KMS-11 (cell line): ENCODE measurements at regions not wholly inside any gene's neighbourhood (a gene's known extent, or its start where the extent isn't known, plus 50 kb on each side); places are given as distances from the start of the nearest gene placed in this dataset.

Experiments used
- H2AFZ ChIP-seq: fragments of 200-600 bp; sonication (generic); 2 replicates; pipeline ENCODE4 v1.6.1; 2016; ENCODE audit warnings: antibody characterized with exemption, mixed run types, low read depth
- H3K27ac ChIP-seq: fragments of 200-600 bp; sonication (generic); 2 replicates; pipeline ENCODE4 v1.6.1; 2016; ENCODE audit warnings: mild to moderate bottlenecking, mixed run types
- H3K27me3 ChIP-seq: fragments of 200-600 bp; sonication (generic); 2 replicates; pipeline ENCODE4 v1.6.1; 2017; ENCODE audit warnings: mild to moderate bottlenecking, low read depth, mixed run types, moderate library complexity; ENCODE audit not compliant: insufficient read depth
- H3K36me3 ChIP-seq: fragments of 200-600 bp; sonication (generic); 2 replicates; pipeline ENCODE4 v1.6.1; 2017; ENCODE audit warnings: mild to moderate bottlenecking, mixed run types; ENCODE audit not compliant: insufficient read depth
- H3K4me1 ChIP-seq: fragments of 200-600 bp; sonication (generic); 2 replicates; pipeline ENCODE4 v1.6.1; 2016; ENCODE audit warnings: mild to moderate bottlenecking, low read depth, mixed run types; ENCODE audit not compliant: poor library complexity, severe bottlenecking
- H3K4me2 ChIP-seq: fragments of 200-600 bp; sonication (generic); 2 replicates; pipeline ENCODE4 v1.7.0; 2016; ENCODE audit warnings: mild to moderate bottlenecking, mixed run types
- H3K4me3 ChIP-seq: fragments of 200-600 bp; sonication (generic); IDR thresholded peaks from 2 replicates; pipeline ENCODE4 v1.6.1; 2017; ENCODE audit warnings: low read depth, low read length, mixed read lengths; ENCODE audit not compliant: insufficient read depth
- H3K79me2 ChIP-seq: fragments of 200-600 bp; sonication (generic); 2 replicates; pipeline ENCODE4 v1.6.1; 2016; ENCODE audit warnings: low read depth, mixed run types; ENCODE audit not compliant: insufficient read depth
- H3K9ac ChIP-seq: fragments of 200-600 bp; sonication (generic); 2 replicates; pipeline ENCODE4 v1.6.1; 2016; ENCODE audit warnings: mild to moderate bottlenecking, mixed run types
- H4K20me1 ChIP-seq: fragments of 200-600 bp; sonication (generic); 2 replicates; pipeline ENCODE4 v1.6.1; 2016; ENCODE audit warnings: mild to moderate bottlenecking, mixed run types; ENCODE audit not compliant: insufficient read depth
- TF ChIP-seq, protein P1 (sequence below): fragments of 200-600 bp; sonication (generic); conservative IDR thresholded peaks from 2 replicates; pipeline ENCODE4 v1.6.1; 2017; ENCODE audit warnings: low read depth, mild to moderate bottlenecking, antibody characterized with exemption, low read length, moderate library complexity, mixed read lengths

DNA sequence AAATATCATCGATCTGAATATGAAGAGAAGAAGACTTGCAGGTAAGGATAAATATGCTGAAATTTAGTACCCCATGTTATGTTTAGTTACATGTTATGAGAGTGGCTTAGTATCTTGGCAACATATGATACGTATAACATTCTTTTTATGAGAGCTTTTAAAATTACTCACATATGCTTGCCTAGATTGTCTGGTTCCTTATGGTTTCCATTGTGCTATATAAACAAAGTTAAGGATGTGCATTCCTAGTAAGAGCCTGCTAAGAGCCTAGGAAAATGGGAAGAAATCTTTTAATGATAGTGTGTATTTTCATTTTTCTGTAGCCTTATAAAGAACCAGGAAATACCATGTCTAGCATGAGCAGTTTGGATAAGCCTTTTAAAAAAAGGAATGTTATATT is 112.0 kb upstream of the KCNN2 start:
- Histone ChIP-seq H4K20me1 (no peaks in the 10 kb centered on the region), H2AFZ (no peak overlapping the region), H3K79me2 (no peaks in the 10 kb centered on the region), H3K27ac (no peak overlapping the region), H3K36me3 (no peaks in the 10 kb centered on the region), H3K9ac (no peak overlapping the region), H3K4me3 (no peak overlapping the region), H3K4me1 (no peaks in the 10 kb centered on the region), H3K27me3 (no peaks in the 10 kb centered on the region), H3K4me2 (no peak overlapping the region)
- TF ChIP-seq, protein P1, sequence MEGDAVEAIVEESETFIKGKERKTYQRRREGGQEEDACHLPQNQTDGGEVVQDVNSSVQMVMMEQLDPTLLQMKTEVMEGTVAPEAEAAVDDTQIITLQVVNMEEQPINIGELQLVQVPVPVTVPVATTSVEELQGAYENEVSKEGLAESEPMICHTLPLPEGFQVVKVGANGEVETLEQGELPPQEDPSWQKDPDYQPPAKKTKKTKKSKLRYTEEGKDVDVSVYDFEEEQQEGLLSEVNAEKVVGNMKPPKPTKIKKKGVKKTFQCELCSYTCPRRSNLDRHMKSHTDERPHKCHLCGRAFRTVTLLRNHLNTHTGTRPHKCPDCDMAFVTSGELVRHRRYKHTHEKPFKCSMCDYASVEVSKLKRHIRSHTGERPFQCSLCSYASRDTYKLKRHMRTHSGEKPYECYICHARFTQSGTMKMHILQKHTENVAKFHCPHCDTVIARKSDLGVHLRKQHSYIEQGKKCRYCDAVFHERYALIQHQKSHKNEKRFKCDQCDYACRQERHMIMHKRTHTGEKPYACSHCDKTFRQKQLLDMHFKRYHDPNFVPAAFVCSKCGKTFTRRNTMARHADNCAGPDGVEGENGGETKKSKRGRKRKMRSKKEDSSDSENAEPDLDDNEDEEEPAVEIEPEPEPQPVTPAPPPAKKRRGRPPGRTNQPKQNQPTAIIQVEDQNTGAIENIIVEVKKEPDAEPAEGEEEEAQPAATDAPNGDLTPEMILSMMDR: no peak

DNA sequence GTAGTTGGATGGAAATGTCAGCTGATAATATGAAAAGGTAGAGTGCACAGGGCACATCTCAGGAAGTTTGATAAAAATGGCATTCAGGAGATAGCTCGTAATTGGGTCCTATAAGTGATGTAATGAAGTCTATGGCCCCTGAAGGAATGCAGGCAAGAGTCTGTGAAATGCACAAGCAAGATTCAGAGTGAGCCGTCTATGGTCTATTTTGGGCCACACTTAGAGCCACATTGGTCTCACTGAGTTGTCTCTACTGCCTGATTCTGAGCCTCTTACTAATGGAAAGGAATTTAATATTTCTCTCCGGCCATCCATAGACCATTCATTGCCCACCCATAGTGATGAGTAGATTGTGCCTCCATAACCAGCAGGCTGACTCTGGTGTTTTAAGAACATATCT is 111.3 kb upstream of the KCNN2 start:
- Histone ChIP-seq H3K4me3 (no peak overlapping the region), H3K4me1 (no peaks in the 10 kb centered on the region), H3K79me2 (no peaks in the 10 kb centered on the region), H3K36me3 (no peaks in the 10 kb centered on the region), H2AFZ (no peak overlapping the region), H3K9ac (no peak overlapping the region), H4K20me1 (no peaks in the 10 kb centered on the region), H3K27me3 (no peaks in the 10 kb centered on the region), H3K27ac (no peak overlapping the region), H3K4me2 (no peak overlapping the region)
- TF ChIP-seq, protein P1: no peak

DNA sequence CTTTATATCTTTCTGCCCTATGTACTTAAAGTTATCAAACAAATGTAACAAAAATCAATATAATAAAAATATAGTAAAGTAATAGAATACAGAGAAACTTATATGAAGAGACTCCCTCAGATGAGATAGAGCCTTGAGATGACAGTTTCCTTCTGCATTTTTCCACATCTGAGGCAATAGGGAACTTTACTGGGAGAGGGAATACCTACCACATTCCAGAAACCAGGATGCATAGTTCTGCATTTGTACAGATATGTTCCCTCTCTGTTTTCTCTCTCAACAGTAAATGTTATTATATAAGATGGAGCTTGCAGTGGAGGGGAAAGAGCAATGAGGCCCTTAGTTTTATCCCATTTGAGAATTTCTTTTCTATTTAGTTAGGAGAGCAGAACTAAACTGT is 109.6 kb upstream of the KCNN2 start:
- H3K27ac ChIP-seq: no peak overlapping the region
- no peak overlapping the region for H2AFZ ChIP-seq
- H3K79me2 ChIP-seq: no peaks in the 10 kb centered on the region
- H3K27me3 ChIP-seq: no peaks in the 10 kb centered on the region
- no peak overlapping the region for H3K4me3 ChIP-seq
- H3K9ac ChIP-seq: no peak overlapping the region
- TF ChIP-seq, protein P1: no peak
- no peaks in the 10 kb centered on the region for H4K20me1 ChIP-seq
- H3K36me3 ChIP-seq: no peaks in the 10 kb centered on the region
- no peaks in the 10 kb centered on the region for H3K4me1 ChIP-seq
- H3K4me2 ChIP-seq: no peak overlapping the region

DNA sequence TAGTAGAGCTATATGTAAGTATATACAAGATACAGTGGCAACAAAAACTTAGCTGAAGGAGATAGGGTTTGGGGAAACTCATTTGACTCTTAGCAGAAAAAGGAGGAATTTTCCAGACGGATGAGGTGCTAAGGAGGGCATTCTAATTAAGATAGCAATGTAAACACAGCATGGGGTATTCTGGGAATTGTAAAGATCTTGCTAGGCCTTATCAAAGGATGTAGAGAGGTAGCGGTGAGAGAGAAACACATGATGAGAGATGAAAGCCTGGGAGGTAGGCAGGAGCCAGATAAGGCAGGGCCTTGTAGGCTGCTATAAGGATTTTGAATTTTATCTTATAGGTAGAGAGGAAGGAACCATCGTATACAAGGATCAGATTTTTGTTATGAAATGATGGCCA is 106.6 kb upstream of the KCNN2 start:
- no peaks in the 10 kb centered on the region for H3K4me1 ChIP-seq
- H3K27me3 ChIP-seq: no peaks in the 10 kb centered on the region
- no peaks in the 10 kb centered on the region for H3K36me3 ChIP-seq
- TF ChIP-seq, protein P1: no peak
- H3K4me3 ChIP-seq: no peak overlapping the region
- H3K27ac ChIP-seq: no peak overlapping the region
- no peak overlapping the region for H2AFZ ChIP-seq
- no peak overlapping the region for H3K4me2 ChIP-seq
- no peak overlapping the region for H3K9ac ChIP-seq
- H3K79me2 ChIP-seq: no peaks in the 10 kb centered on the region
- H4K20me1 ChIP-seq: no peaks in the 10 kb centered on the region

DNA sequence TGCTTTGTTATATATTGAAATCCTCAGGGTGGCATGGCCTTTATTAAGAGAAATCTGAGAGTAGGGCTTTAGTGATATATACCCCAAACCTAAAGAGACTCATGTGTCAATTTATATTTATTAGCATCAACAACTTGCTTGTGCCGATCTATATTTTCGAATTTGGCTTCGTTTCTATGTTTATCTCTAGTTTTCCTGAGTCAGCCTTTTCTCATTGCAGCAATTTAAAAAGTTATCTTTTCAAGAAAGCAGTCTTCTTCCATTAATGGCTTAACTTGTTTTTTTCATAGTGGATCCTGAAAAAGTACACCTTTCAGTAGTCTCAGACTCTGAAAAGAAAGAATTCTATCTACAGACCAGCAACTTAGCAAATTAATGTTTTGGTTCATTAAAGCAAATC is 99.9 kb upstream of the KCNN2 start:
- no peak overlapping the region for H2AFZ ChIP-seq
- no peaks in the 10 kb centered on the region for H3K27me3 ChIP-seq
- TF ChIP-seq, protein P1: no peak
- no peaks in the 10 kb centered on the region for H3K79me2 ChIP-seq
- H4K20me1 ChIP-seq: no peaks in the 10 kb centered on the region
- no peak overlapping the region for H3K27ac ChIP-seq
- H3K9ac ChIP-seq: no peak overlapping the region
- H3K4me3 ChIP-seq: no peak overlapping the region
- no peaks in the 10 kb centered on the region for H3K4me1 ChIP-seq
- no peaks in the 10 kb centered on the region for H3K36me3 ChIP-seq
- H3K4me2 ChIP-seq: no peak overlapping the region
